ENCODE measurements at regions not wholly inside any gene's neighbourhood (a gene's known extent, or its start where the extent isn't known, plus 50 kb on each side); places are given as distances from the start of the nearest gene placed in this dataset.
"Not testable (repeated sequence)": the region's sequence is repeated elsewhere in the genome, so short reads cannot be mapped to it uniquely, and the experiment has no call there.

GRCh38 chr7:119967221-119967620, 305.8 kb upstream of the KCND2 start:
- no peak overlapping the region for H3K4me3 ChIP-seq (ENCODE audit: low read depth, low read length)
- no peak for TF ChIP-seq CTCF (IDR thresholded peaks at IDR 0.05; ENCODE audit: borderline replicate concordance, insufficient read depth, low read depth, low read length)

- not testable (repeated sequence) for H3K4me3 ChIP-seq (ENCODE audit: low read depth, low read length)
Measured at GRCh38 chr7:119968411-119968810, 304.6 kb upstream of the KCND2 start.

GRCh38 chr7:119969054-119969453, 303.9 kb upstream of the KCND2 start:
- TF ChIP-seq CTCF (IDR thresholded peaks at IDR 0.05; ENCODE audit: borderline replicate concordance, insufficient read depth, low read depth, low read length), result no peak
- H3K4me3 ChIP-seq (ENCODE audit: low read depth, low read length), result no peak overlapping the region

- TF ChIP-seq CTCF (IDR thresholded peaks at IDR 0.05; ENCODE audit: borderline replicate concordance, insufficient read depth, low read depth, low read length), result no peak
- H3K4me3 ChIP-seq (ENCODE audit: low read depth, low read length), result no peak overlapping the region
Measured at GRCh38 chr7:119969763-119970162, 303.2 kb upstream of the KCND2 start.

- H3K4me3 ChIP-seq (ENCODE audit: low read depth, low read length), result no peak overlapping the region
- TF ChIP-seq CTCF (IDR thresholded peaks at IDR 0.05; ENCODE audit: borderline replicate concordance, insufficient read depth, low read depth, low read length), result no peak
Measured at GRCh38 chr7:119974972-119975371, 298.0 kb upstream of the KCND2 start.

- TF ChIP-seq CTCF (IDR thresholded peaks at IDR 0.05; ENCODE audit: borderline replicate concordance, insufficient read depth, low read depth, low read length), result no peak
- H3K4me3 ChIP-seq (ENCODE audit: low read depth, low read length), result no peak overlapping the region
Measured at GRCh38 chr7:119982884-119983283, 290.1 kb upstream of the KCND2 start.

GRCh38 chr7:119983468-119983867, 289.5 kb upstream of the KCND2 start:
- no peak for TF ChIP-seq CTCF (IDR thresholded peaks at IDR 0.05; ENCODE audit: borderline replicate concordance, insufficient read depth, low read depth, low read length)
- no peak overlapping the region for H3K4me3 ChIP-seq (ENCODE audit: low read depth, low read length)

GRCh38 chr7:119984247-119984646, 288.7 kb upstream of the KCND2 start:
- TF ChIP-seq CTCF (IDR thresholded peaks at IDR 0.05; ENCODE audit: borderline replicate concordance, insufficient read depth, low read depth, low read length), result no peak
- H3K4me3 ChIP-seq (ENCODE audit: low read depth, low read length), result no peak overlapping the region
